BLaER1 treated with 17β-estradiol and CSF1 and Interleukin-3, amounts not matched to agents 10 nM and 100 nM (cell line): ENCODE measurements at regions not wholly inside any gene's neighbourhood (a gene's known extent, or its start where the extent isn't known, plus 50 kb on each side); places are given as distances from the start of the nearest gene placed in this dataset.
A peak's percentile ranks its signal among the peaks of the same experiment; 100 is the strongest.
"Not testable (repeated sequence)": the region's sequence is repeated elsewhere in the genome, so short reads cannot be mapped to it uniquely, and the experiment has no call there.

ENCODE experiments used
- H3K27ac ChIP-seq, 11 experiments: shearing (Covaris generic); formaldehyde crosslinking; 2 replicates each; pipeline ENCODE4 v1.8.1; 2022
- H3K27me3 ChIP-seq, 11 experiments: shearing (Covaris generic); formaldehyde crosslinking; 2 replicates each; pipeline ENCODE4 v1.8.1; 2022
- H3K36me3 ChIP-seq, 11 experiments: shearing (Covaris generic); formaldehyde crosslinking; 2 replicates each; pipeline ENCODE4 v1.8.1; 2022
- H3K4me1 ChIP-seq, 10 experiments: shearing (Covaris generic); formaldehyde crosslinking; 2 replicates each; pipeline ENCODE4 v1.8.1; 2022
- H3K4me2 ChIP-seq, 11 experiments: shearing (Covaris generic); formaldehyde crosslinking; 2 replicates each; pipeline ENCODE4 v1.8.1; 2022
- H3K4me3 ChIP-seq, 10 experiments: shearing (Covaris generic); formaldehyde crosslinking; 2 replicates each; pipeline ENCODE4 v1.8.1; 2022
- H3K9ac ChIP-seq, 11 experiments: shearing (Covaris generic); formaldehyde crosslinking; 2 replicates each; pipeline ENCODE4 v1.8.1; 2022
- H3K9me3 ChIP-seq, 11 experiments: shearing (Covaris generic); formaldehyde crosslinking; replicated peaks in 1 of 11; 2 replicates each; pipeline ENCODE4 v1.8.1; 2022
- H4K20me1 ChIP-seq, 11 experiments: shearing (Covaris generic); formaldehyde crosslinking; 2 replicates each; pipeline ENCODE4 v1.8.1; 2022
- Cebpa-rat ChIP-seq, 11 experiments: shearing (Covaris generic); IDR thresholded peaks; 2 replicates each; pipeline ENCODE4 v1.8.1; 2022

GRCh38 chr2:142827170-142827569 lies 50.3 kb upstream of the KYNU start:
- H3K36me3 ChIP-seq, result no peaks in the 10 kb centered on the region
- no peak overlapping the region for H3K27ac ChIP-seq
- H3K9me3 ChIP-seq, result no peaks in the 10 kb centered on the region
- no peaks in the 10 kb centered on the region for H4K20me1 ChIP-seq
- H3K4me1 ChIP-seq, result no peaks in the 10 kb centered on the region
- H3K4me3 ChIP-seq, result no peak overlapping the region
- peaks cover 0 to 3% (median 0%) of the 10 kb centered on the region in 11 experiments; a peak in 1 of 22 replicates for H3K27me3 ChIP-seq
- H3K9ac ChIP-seq, result no peak overlapping the region
- no peak overlapping the region for H3K4me2 ChIP-seq
- TF ChIP-seq Cebpa-rat (IDR thresholded peaks at IDR 0.05), result no peak

- H3K4me2 ChIP-seq, result peak overlapping the region in 1 of 11 experiments; percentile 23; a peak in 2 of 22 replicates
- no peaks in the 10 kb centered on the region for H4K20me1 ChIP-seq
- no peak overlapping the region for H3K4me3 ChIP-seq
- no peak overlapping the region for H3K27ac ChIP-seq
- no peak overlapping the region for H3K9ac ChIP-seq
- H3K36me3 ChIP-seq, result no peaks in the 10 kb centered on the region
- TF ChIP-seq Cebpa-rat (IDR thresholded peaks at IDR 0.05), result no peak
- no peaks in the 10 kb centered on the region for H3K27me3 ChIP-seq
- no peaks in the 10 kb centered on the region for H3K4me1 ChIP-seq
- no peaks in the 10 kb centered on the region for H3K9me3 ChIP-seq
These were observed 51.6 kb upstream of the KYNU start for GRCh38 chr2:142825861-142826260.

- TF ChIP-seq Cebpa-rat (IDR thresholded peaks at IDR 0.05), result no peak
- no peak overlapping the region for H3K4me2 ChIP-seq
- no peaks in the 10 kb centered on the region for H4K20me1 ChIP-seq
- peaks cover 0 to 6% (median 0%) of the 10 kb centered on the region in 10 experiments; a peak in 1 of 20 replicates for H3K4me1 ChIP-seq
- no peaks in the 10 kb centered on the region for H3K9me3 ChIP-seq
- H3K9ac ChIP-seq, result no peak overlapping the region
- no peak overlapping the region for H3K4me3 ChIP-seq
- H3K36me3 ChIP-seq, result no peaks in the 10 kb centered on the region
- H3K27ac ChIP-seq, result no peak overlapping the region
- H3K27me3 ChIP-seq, result no peaks in the 10 kb centered on the region
These were observed 52.7 kb upstream of the KYNU start for GRCh38 chr2:142824756-142825155.

GRCh38 chr2:142822190-142822589 lies 55.3 kb upstream of the KYNU start:
- Histone ChIP-seq H3K4me1 (peaks cover 0 to 6% (median 0%) of the 10 kb centered on the region in 10 experiments; a peak in 1 of 20 replicates), H3K27ac (no peak overlapping the region), H3K9ac (no peak overlapping the region), H3K36me3 (no peaks in the 10 kb centered on the region), H4K20me1 (no peaks in the 10 kb centered on the region), H3K4me3 (no peak overlapping the region), H3K4me2 (no peak overlapping the region), H3K27me3 (no peaks in the 10 kb centered on the region), H3K9me3 (no peaks in the 10 kb centered on the region)
- no peak for TF ChIP-seq Cebpa-rat (IDR thresholded peaks at IDR 0.05)

GRCh38 chr2:142819411-142819810 lies 58.1 kb upstream of the KYNU start:
- Histone ChIP-seq H3K4me3 (no peak overlapping the region), H3K9me3 (no peaks in the 10 kb centered on the region), H3K4me2 (no peak overlapping the region), H3K9ac (no peak overlapping the region), H3K27me3 (no peaks in the 10 kb centered on the region), H3K36me3 (no peaks in the 10 kb centered on the region), H3K4me1 (peaks cover 0 to 6% (median 0%) of the 10 kb centered on the region in 10 experiments; a peak in 1 of 20 replicates), H3K27ac (no peak overlapping the region), H4K20me1 (no peaks in the 10 kb centered on the region)
- TF ChIP-seq Cebpa-rat (IDR thresholded peaks at IDR 0.05), result no peak

GRCh38 chr2:142815375-142815774 lies 62.1 kb upstream of the KYNU start:
- Histone ChIP-seq H3K4me2 (no peak overlapping the region), H3K4me1 (peaks cover 0 to 1% (median 0%) of the 10 kb centered on the region in 10 experiments; a peak in 1 of 20 replicates), H3K4me3 (no peak overlapping the region), H3K27me3 (no peaks in the 10 kb centered on the region), H3K9me3 (no peaks in the 10 kb centered on the region), H4K20me1 (no peaks in the 10 kb centered on the region), H3K27ac (no peak overlapping the region), H3K9ac (no peak overlapping the region), H3K36me3 (no peaks in the 10 kb centered on the region)
- no peak for TF ChIP-seq Cebpa-rat (IDR thresholded peaks at IDR 0.05)

- no peak for TF ChIP-seq Cebpa-rat (IDR thresholded peaks at IDR 0.05)
- Histone ChIP-seq H3K9me3 (no peaks in the 10 kb centered on the region), H3K4me2 (no peak overlapping the region), H3K4me3 (no peak overlapping the region), H3K36me3 (no peaks in the 10 kb centered on the region), H3K27me3 (no peaks in the 10 kb centered on the region), H3K27ac (no peak overlapping the region), H4K20me1 (no peaks in the 10 kb centered on the region), H3K4me1 (no peaks in the 10 kb centered on the region), H3K9ac (no peak overlapping the region)
These were observed 63.3 kb upstream of the KYNU start for GRCh38 chr2:142813830-142814829.

- not testable (repeated sequence) for H3K27ac ChIP-seq, H4K20me1 ChIP-seq, H3K4me1 ChIP-seq, H3K4me2 ChIP-seq, H3K27me3 ChIP-seq, H3K9ac ChIP-seq, H3K9me3 ChIP-seq, H3K36me3 ChIP-seq, H3K4me3 ChIP-seq
These were observed 65.8 kb upstream of the KYNU start for GRCh38 chr2:142811644-142812043.

- H3K4me1 ChIP-seq, result no peaks in the 10 kb centered on the region
- no peaks in the 10 kb centered on the region for H3K27me3 ChIP-seq
- H4K20me1 ChIP-seq, result no peaks in the 10 kb centered on the region
- no peak overlapping the region for H3K4me3 ChIP-seq
- no peaks in the 10 kb centered on the region for H3K9me3 ChIP-seq
- no peak overlapping the region for H3K27ac ChIP-seq
- no peak overlapping the region for H3K4me2 ChIP-seq
- no peaks in the 10 kb centered on the region for H3K36me3 ChIP-seq
- TF ChIP-seq Cebpa-rat (IDR thresholded peaks at IDR 0.05), result no peak
- H3K9ac ChIP-seq, result no peak overlapping the region
These were observed 72.2 kb upstream of the KYNU start for GRCh38 chr2:142805244-142805643.

GRCh38 chr2:142803158-142803557 lies 74.3 kb upstream of the KYNU start:
- H3K4me2 ChIP-seq, result no peak overlapping the region

More at GRCh38 chr2:142803158-142803557, 74.3 kb upstream of the KYNU start:
- Histone ChIP-seq H3K27me3 (no peaks in the 10 kb centered on the region), H3K9me3 (no peaks in the 10 kb centered on the region), H3K4me1 (no peaks in the 10 kb centered on the region), H3K4me3 (no peak overlapping the region), H3K36me3 (no peaks in the 10 kb centered on the region), H4K20me1 (no peaks in the 10 kb centered on the region), H3K27ac (no peak overlapping the region), H3K9ac (no peak overlapping the region)
- no peak for TF ChIP-seq Cebpa-rat (IDR thresholded peaks at IDR 0.05)
